PC-9 (cell line): ENCODE measurements at regions not wholly inside any gene's neighbourhood (a gene's known extent, or its start where the extent isn't known, plus 50 kb on each side); places are given as distances from the start of the nearest gene placed in this dataset.

Experiments
- CTCF ChIP-seq: fragments of 200-600 bp; sonication (generic); conservative IDR thresholded peaks from 2 replicates; pipeline ENCODE4 v1.6.1; 2017; ENCODE audit warnings: mixed run types, antibody characterized with exemption, mild to moderate bottlenecking, moderate library complexity
- EZH2 ChIP-seq: fragments of 200-600 bp; sonication (generic); IDR thresholded peaks from 2 replicates; pipeline ENCODE4 v1.8.0; 2017; ENCODE audit warnings: antibody characterized with exemption, low read depth

GRCh38 chr15:81443040-81443820 is 69.2 kb upstream of the TMC3 start:
- no peak for TF ChIP-seq CTCF
- TF ChIP-seq EZH2: no peak
